Activated CD4-positive, alpha-beta memory T cell treated with anti-CD3 and anti-CD28 coated beads for 36 hours (primary cell): ENCODE measurements at regions not wholly inside any gene's neighbourhood (a gene's known extent, or its start where the extent isn't known, plus 50 kb on each side); places are given as distances from the start of the nearest gene placed in this dataset.
"Not testable (repeated sequence)": the region's sequence is repeated elsewhere in the genome, so short reads cannot be mapped to it uniquely, and the experiment has no call there.

Experiments
- CTCF ChIA-PET: fragments of 350-600 bp; sonication (Branson Sonifier 250); formaldehyde crosslinking; loops from one replicate; lab custom pipeline; 2021; ENCODE audit warnings: antibody characterized with exemption, inconsistent platforms; lab: Charles Lee
- POLR2A ChIA-PET: fragments of 350-600 bp; sonication (Branson Sonifier 250); formaldehyde crosslinking; loops from one replicate; lab custom pipeline; 2021; ENCODE audit warnings: antibody characterized with exemption; lab: Charles Lee
- DNase-seq: peaks from one replicate; pipeline ENCODE4 v3.0.0-alpha.2; 2020
- H3K27ac Mint-ChIP-seq: one replicate; pipeline ENCODE4 v1.8.0; 2021; ENCODE audit warnings: mixed read lengths
- H3K27me3 Mint-ChIP-seq: one replicate; pipeline ENCODE4 v1.8.0; 2021; ENCODE audit warnings: mixed read lengths
- H3K36me3 Mint-ChIP-seq: one replicate; pipeline ENCODE4 v1.8.0; 2021; ENCODE audit warnings: mixed read lengths
- H3K4me1 Mint-ChIP-seq: one replicate; pipeline ENCODE4 v1.8.0; 2021; ENCODE audit warnings: low read depth, mixed read lengths
- H3K4me3 Mint-ChIP-seq: one replicate; pipeline ENCODE4 v1.8.0; 2021; ENCODE audit warnings: mild to moderate bottlenecking, mixed read lengths
- H3K9me3 Mint-ChIP-seq: one replicate; pipeline ENCODE4 v1.8.0; 2021; ENCODE audit warnings: mixed read lengths
- intact Hi-C: fragments of 100-400 bp; cut with micrococcal nuclease; formaldehyde crosslinking; loops from one replicate; pipeline ENCODE4 v1.15.1; 2023

DNA sequence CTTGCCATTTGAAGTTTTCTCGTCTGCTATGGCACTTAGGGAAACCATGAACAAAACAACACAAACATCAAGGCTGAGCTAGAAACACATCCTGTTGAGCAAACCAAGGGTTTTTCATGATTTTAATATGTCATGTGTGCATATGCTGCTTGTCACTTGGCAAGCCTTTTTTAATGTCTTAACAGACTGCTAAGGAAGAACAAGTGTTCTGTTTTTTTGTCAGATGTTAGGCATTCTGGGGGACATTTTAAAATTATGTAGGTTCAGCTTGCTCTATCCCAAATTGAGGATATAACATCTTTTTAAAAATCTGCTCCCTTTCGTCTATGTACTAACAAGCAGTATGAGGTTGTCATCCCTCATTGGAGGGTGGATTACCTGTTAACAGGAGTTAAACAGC is 150.3 kb downstream of the HTR1A start:
- intact Hi-C loops = no loop called here
- Mint-ChIP-seq H3K4me3 (no peak overlapping the region), H3K27me3 (no peaks in the 10 kb centered on the region), H3K4me1 (no peaks in the 10 kb centered on the region), H3K27ac (no peak overlapping the region), H3K36me3 (no peaks in the 10 kb centered on the region), H3K9me3 (peaks cover 20% of the 10 kb centered on the region)
- no peak for DNase-seq
- CTCF ChIA-PET = interaction anchor here (0.6 kb wide), 1 partner anchor 96 kb away, joined by 3 read pairs; no protein-coding TSS in a partner anchor
- POLR2A ChIA-PET = no interaction called here

- Mint-ChIP-seq H3K4me3 (no peak overlapping the region), H3K9me3 (peaks cover 18% of the 10 kb centered on the region), H3K27me3 (no peaks in the 10 kb centered on the region), H3K4me1 (no peaks in the 10 kb centered on the region), H3K36me3 (no peaks in the 10 kb centered on the region), H3K27ac (no peak overlapping the region)
- intact Hi-C loops = no loop called here
- ChIA-PET POLR2A (no interaction called here), CTCF (no interaction called here)
- DNase-seq = no peak
These were observed 151.0 kb downstream of the HTR1A start for GRCh38 chr5:63811286-63811685.

- no peaks in the 10 kb centered on the region for H3K27me3 Mint-ChIP-seq
- DNase-seq = no peak
These were observed 157.1 kb downstream of the HTR1A start for GRCh38 chr5:63805151-63805550.

GRCh38 chr5:63803165-63803564 is 159.1 kb downstream of the HTR1A start:
- no peak for DNase-seq
- no peaks in the 10 kb centered on the region for H3K36me3 Mint-ChIP-seq
- no peaks in the 10 kb centered on the region for H3K4me1 Mint-ChIP-seq
- intact Hi-C loops = no loop called here
- peaks cover 7% of the 10 kb centered on the region for H3K9me3 Mint-ChIP-seq
- ChIA-PET POLR2A (no interaction called here), CTCF (no interaction called here)
- no peak overlapping the region for H3K4me3 Mint-ChIP-seq
- no peak overlapping the region for H3K27ac Mint-ChIP-seq
- no peaks in the 10 kb centered on the region for H3K27me3 Mint-ChIP-seq

More at GRCh38 chr5:63805151-63805550, 157.1 kb downstream of the HTR1A start:
- Mint-ChIP-seq H3K27ac (no peak overlapping the region), H3K4me3 (no peak overlapping the region), H3K36me3 (no peaks in the 10 kb centered on the region), H3K9me3 (peaks cover 2% of the 10 kb centered on the region), H3K4me1 (no peaks in the 10 kb centered on the region)
- intact Hi-C loops = no loop called here
- CTCF ChIA-PET = no interaction called here
- POLR2A ChIA-PET = no interaction called here

GRCh38 chr5:63794979-63795378 is 167.3 kb downstream of the HTR1A start:
- intact Hi-C loops = no loop called here
- Mint-ChIP-seq H3K27ac (no peak overlapping the region), H3K9me3 (peaks cover 25% of the 10 kb centered on the region), H3K4me1 (no peaks in the 10 kb centered on the region), H3K4me3 (no peak overlapping the region), H3K36me3 (no peaks in the 10 kb centered on the region), H3K27me3 (no peaks in the 10 kb centered on the region)
- no peak for DNase-seq
- CTCF ChIA-PET = no interaction called here
- POLR2A ChIA-PET = no interaction called here

DNA sequence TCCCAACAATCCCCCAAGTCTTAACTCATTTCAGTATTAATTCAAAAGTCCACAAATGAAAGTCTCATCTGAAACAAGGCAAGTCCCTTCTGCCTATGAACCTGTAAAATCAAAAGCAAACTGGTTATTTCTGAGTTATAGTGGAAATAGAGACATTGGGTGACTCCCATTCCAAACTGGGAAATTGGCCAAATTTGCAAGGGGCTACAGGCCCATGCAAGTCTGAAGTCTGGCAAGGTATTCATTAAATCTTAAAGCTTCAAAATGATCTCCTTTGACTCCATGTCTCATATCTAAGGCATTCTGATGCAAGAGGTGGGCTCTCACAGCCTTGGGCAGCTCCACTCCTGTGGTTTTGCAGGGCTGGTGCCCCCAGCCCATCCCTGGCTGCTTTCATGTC is 167.9 kb downstream of the HTR1A start:
- H3K27ac Mint-ChIP-seq = no peak overlapping the region
- peaks cover 25% of the 10 kb centered on the region for H3K9me3 Mint-ChIP-seq
- intact Hi-C loops = no loop called here
- POLR2A ChIA-PET = no interaction called here
- CTCF ChIA-PET = no interaction called here
- no peak overlapping the region for H3K4me3 Mint-ChIP-seq
- DNase-seq = no peak
- no peaks in the 10 kb centered on the region for H3K27me3 Mint-ChIP-seq
- H3K4me1 Mint-ChIP-seq = no peaks in the 10 kb centered on the region
- H3K36me3 Mint-ChIP-seq = no peaks in the 10 kb centered on the region

DNA sequence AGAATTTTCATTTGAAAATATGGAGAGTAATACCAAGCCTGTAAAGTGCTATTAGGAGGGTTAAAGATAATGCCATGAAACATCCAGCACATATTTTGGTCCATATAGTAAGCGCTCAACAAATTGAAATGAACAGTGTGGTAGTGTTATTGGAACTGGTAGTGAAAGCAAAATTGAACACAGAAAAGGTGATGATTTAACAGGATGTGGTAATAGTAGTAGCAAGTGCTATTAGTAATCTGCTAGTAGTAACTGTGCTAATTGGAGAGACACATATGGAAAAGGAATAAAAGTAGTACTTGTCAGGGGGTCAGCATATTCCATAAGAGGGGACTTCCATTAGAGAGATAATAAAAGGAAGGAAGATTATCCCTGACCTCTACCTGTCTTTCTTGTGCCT is 187.3 kb downstream of the HTR1A start:
- ChIA-PET CTCF (no interaction called here), POLR2A (no interaction called here)
- H3K27me3 Mint-ChIP-seq = no peaks in the 10 kb centered on the region
- H3K4me1 Mint-ChIP-seq = no peaks in the 10 kb centered on the region
- no peak overlapping the region for H3K4me3 Mint-ChIP-seq
- DNase-seq = no peak
- H3K36me3 Mint-ChIP-seq = no peaks in the 10 kb centered on the region
- intact Hi-C loops = no loop called here
- peaks cover 6% of the 10 kb centered on the region for H3K9me3 Mint-ChIP-seq
- no peak overlapping the region for H3K27ac Mint-ChIP-seq

DNA sequence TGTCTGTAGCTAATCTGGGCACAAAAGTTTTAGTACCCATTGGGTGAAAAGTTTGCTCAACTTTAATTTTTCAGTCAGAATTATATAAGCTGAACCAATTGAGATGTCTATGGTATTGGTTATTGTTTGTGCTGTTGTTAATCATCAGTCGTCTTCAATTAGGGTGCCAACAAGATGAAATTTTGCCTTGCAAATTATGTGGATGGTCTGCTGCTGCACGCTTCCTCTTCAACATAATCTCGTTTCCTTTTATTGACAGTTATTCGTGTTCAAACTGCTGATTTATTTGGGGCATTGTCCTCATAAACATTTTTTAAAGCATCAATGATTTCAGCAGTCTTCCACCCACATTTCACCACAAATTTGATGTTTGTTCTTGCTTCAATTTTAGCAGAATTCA is 194.0 kb downstream of the HTR1A start:
- H3K27me3 Mint-ChIP-seq = no peaks in the 10 kb centered on the region
- ChIA-PET POLR2A (no interaction called here), CTCF (no interaction called here)
- H3K4me1 Mint-ChIP-seq = no peaks in the 10 kb centered on the region
- H3K27ac Mint-ChIP-seq = no peak overlapping the region
- DNase-seq = no peak
- peaks cover 10% of the 10 kb centered on the region for H3K9me3 Mint-ChIP-seq
- no peak overlapping the region for H3K4me3 Mint-ChIP-seq
- no peaks in the 10 kb centered on the region for H3K36me3 Mint-ChIP-seq
- intact Hi-C loops = no loop called here

DNA sequence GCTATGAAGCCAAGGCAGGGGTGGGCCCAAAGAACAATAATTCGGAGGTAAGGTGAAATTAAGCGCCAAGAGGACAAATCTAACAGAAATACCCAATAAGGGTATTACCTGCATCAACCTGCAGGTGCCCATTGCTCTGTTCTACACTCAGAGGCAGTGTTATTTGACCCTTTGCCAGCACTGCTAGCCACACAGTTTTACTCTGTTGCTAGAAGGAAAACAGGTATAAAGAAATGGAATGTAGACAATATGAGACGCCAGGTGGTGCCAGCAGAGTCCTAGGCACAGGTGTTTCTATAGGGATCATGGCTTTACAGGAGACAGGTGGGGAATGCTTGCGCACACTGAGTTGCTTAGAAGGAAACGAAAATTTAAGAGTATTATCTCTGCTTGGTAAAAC is 201.3 kb downstream of the HTR1A start:
- intact Hi-C loops = no loop called here
- Mint-ChIP-seq H3K27ac (no peak overlapping the region), H3K9me3 (no peaks in the 10 kb centered on the region), H3K27me3 (no peaks in the 10 kb centered on the region), H3K4me1 (no peaks in the 10 kb centered on the region), H3K36me3 (no peaks in the 10 kb centered on the region), H3K4me3 (no peak overlapping the region)
- no peak for DNase-seq
- CTCF ChIA-PET = no interaction called here
- POLR2A ChIA-PET = no interaction called here

GRCh38 chr5:63743096-63743798 is 219.0 kb downstream of the HTR1A start:
- H3K4me3 Mint-ChIP-seq = no peak overlapping the region
- intact Hi-C loops = no loop called here
- ChIA-PET CTCF (no interaction called here), POLR2A (no interaction called here)
- H3K36me3 Mint-ChIP-seq = no peaks in the 10 kb centered on the region
- no peak overlapping the region for H3K27ac Mint-ChIP-seq
- no peaks in the 10 kb centered on the region for H3K27me3 Mint-ChIP-seq
- peaks cover 8% of the 10 kb centered on the region for H3K9me3 Mint-ChIP-seq
- DNase-seq = no peak
- H3K4me1 Mint-ChIP-seq = no peaks in the 10 kb centered on the region

- DNase-seq, H3K9me3 Mint-ChIP-seq, CTCF ChIA-PET, POLR2A ChIA-PET, H3K36me3 Mint-ChIP-seq, H3K27ac Mint-ChIP-seq, intact Hi-C loops, H3K27me3 Mint-ChIP-seq, H3K4me3 Mint-ChIP-seq, H3K4me1 Mint-ChIP-seq: not testable (repeated sequence)
These were observed 229.4 kb downstream of the HTR1A start for GRCh38 chr5:63732880-63733279.

DNA sequence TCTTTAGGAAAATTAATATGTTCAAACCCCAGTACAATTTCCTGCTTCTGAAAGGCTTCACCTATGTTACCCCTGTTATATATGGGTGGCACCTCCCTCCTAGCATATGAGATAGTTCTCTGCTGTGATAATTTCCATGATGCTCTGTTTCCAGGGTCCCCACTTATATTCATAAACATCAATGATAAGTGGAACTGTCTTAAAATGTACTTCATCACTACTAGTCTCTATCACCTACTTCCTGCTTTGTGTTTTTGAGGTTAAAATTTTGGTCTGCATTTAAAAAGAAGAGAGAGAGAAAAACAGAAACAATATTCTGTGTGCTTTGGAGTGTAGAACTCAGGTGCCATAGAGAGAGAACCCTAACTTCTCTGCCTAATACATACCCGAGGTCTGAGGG is 234.7 kb downstream of the HTR1A start:
- H3K4me1 Mint-ChIP-seq = no peaks in the 10 kb centered on the region
- H3K27ac Mint-ChIP-seq = no peak overlapping the region
- CTCF ChIA-PET = no interaction called here
- intact Hi-C loops = no loop called here
- H3K9me3 Mint-ChIP-seq = peaks cover 4% of the 10 kb centered on the region
- no peak overlapping the region for H3K4me3 Mint-ChIP-seq
- H3K27me3 Mint-ChIP-seq = no peaks in the 10 kb centered on the region
- H3K36me3 Mint-ChIP-seq = no peaks in the 10 kb centered on the region
- POLR2A ChIA-PET = no interaction called here
- DNase-seq = no peak

DNA sequence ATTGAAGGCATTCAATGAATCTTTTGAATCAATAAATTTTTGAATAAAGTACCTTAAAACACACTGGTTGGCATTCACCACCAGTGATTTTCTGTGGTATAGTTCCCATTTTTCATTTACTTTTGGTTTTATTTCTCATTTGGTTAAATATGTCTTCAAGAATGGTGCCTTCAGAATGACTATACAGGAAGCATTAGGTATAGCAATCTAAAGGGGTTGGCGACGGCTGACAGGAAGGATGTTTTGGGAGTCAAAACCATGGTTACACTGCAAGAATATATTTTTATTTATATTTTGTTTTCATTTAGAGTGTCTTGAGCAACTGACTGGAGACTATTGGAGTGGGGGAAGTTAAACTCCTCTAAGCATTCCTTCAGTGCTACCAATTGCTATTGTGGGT is 235.7 kb downstream of the HTR1A start:
- H3K27ac Mint-ChIP-seq = no peak overlapping the region
- intact Hi-C loops = no loop called here
- ChIA-PET CTCF (no interaction called here), POLR2A (no interaction called here)
- no peak overlapping the region for H3K4me3 Mint-ChIP-seq
- peaks cover 4% of the 10 kb centered on the region for H3K9me3 Mint-ChIP-seq
- DNase-seq = no peak
- no peaks in the 10 kb centered on the region for H3K36me3 Mint-ChIP-seq
- no peaks in the 10 kb centered on the region for H3K4me1 Mint-ChIP-seq
- H3K27me3 Mint-ChIP-seq = no peaks in the 10 kb centered on the region
